HCT116 (cell line): ENCODE measurements at regions not wholly inside any gene's neighbourhood (a gene's known extent, or its start where the extent isn't known, plus 50 kb on each side); places are given as distances from the start of the nearest gene placed in this dataset.

Experiments used
- ATAC-seq: fragments of 200-7000 bp; cut with Tn5 transposase; 2 replicates; pipeline ENCODE4 v1.9.1; 2020; ENCODE audit warnings: mild to moderate bottlenecking, moderate library complexity
- BruUV-seq: library from RNA; stranded (reverse); fragments of 400-500 nt; replicated peaks from 2 replicates; lab custom pipeline; 2021; lab: Mats Ljungman, UMichigan
- CTCF ChIA-PET: fragments of 300-600 bp; sonication (Branson Sonifier 250); formaldehyde crosslinking; loops from one replicate; lab custom pipeline; 2021; ENCODE audit warnings: antibody characterized with exemption; lab: Charles Lee
- POLR2A ChIA-PET: fragments of 300-600, 350-600 bp; sonication (Branson Sonifier 250); formaldehyde crosslinking; loops from one replicate; lab custom pipeline; 2021; ENCODE audit warnings: antibody characterized with exemption; lab: Charles Lee
- RAD21 ChIA-PET, 2 experiments: fragments of 300-600 bp; sonication (Branson Sonifier 250); formaldehyde crosslinking; loops; one replicate each; lab custom pipeline; 2023; ENCODE audit warnings: low total read pairs in 2 of 2; ENCODE audit not compliant: uncharacterized antibody in 2 of 2, unreplicated experiment in 2 of 2, low non-redundant PET in 1 of 2; lab: Charles Lee
- DNase-seq: peaks from one replicate; pipeline ENCODE4 v3.0.0-alpha.2; 2010; ENCODE audit warnings: low read depth, low spot score
- H2AFZ ChIP-seq: fragments of 200-600 bp; shearing (Covaris generic), sonication (generic); 2 replicates; pipeline ENCODE4 v1.6.1; 2017; ENCODE audit warnings: low read depth, mixed run types, mixed read lengths, antibody characterized with exemption, low read length; ENCODE audit not compliant: poor library complexity, severe bottlenecking
- H3K27ac ChIP-seq: 2 replicates; pipeline ENCODE4 v1.5.1; 2012; ENCODE audit warnings: low read depth, low read length
- H3K27me3 ChIP-seq: fragments of 200-600 bp; sonication (generic); 2 replicates; pipeline ENCODE4 v1.6.1; 2016; ENCODE audit warnings: mixed run types, low read length, mixed read lengths; ENCODE audit not compliant: insufficient read depth
- H3K36me3 ChIP-seq, 2 experiments: fragments of 200-500 bp in 1 of 2; fragments of 200-600 bp in 1 of 2; sonication (Bioruptor generic) in 1 of 2; sonication (generic) in 1 of 2; 2 replicates each; pipeline versions ENCODE4 v1.5.1 to v1.6.1; 2014 to 2016; ENCODE audit warnings: low read length in 2 of 2, inconsistent platforms in 1 of 2, mixed read lengths in 1 of 2, mixed run types in 1 of 2; ENCODE audit not compliant: insufficient read depth in 2 of 2, control insufficient read depth in 1 of 2
- H3K4me1 ChIP-seq, 2 experiments: fragments of 200-600 bp in 1 of 2; sonication (generic) in 1 of 2; 2 replicates each; pipeline versions ENCODE4 v1.5.1 to v1.6.1; 2012 to 2017; ENCODE audit warnings: low read length in 2 of 2, inconsistent platforms in 1 of 2, mild to moderate bottlenecking in 1 of 2, mixed read lengths in 1 of 2, mixed run types in 1 of 2, moderate library complexity in 1 of 2; ENCODE audit not compliant: insufficient read depth in 2 of 2, control insufficient read depth in 1 of 2
- H3K4me2 ChIP-seq: fragments of 200-600 bp; sonication (generic); 2 replicates; pipeline ENCODE4 v1.6.1; 2017; ENCODE audit warnings: mixed run types, low read length, mixed read lengths
- H3K4me3 ChIP-seq, 2 experiments: fragments of 200-600 bp in 1 of 2; sonication (generic) in 1 of 2; replicated peaks in 1 of 2; 2 replicates each; pipeline ENCODE4 v1.5.1; 2011 to 2016; ENCODE audit warnings: low read length in 2 of 2, control low read depth in 1 of 2, low read depth in 1 of 2, mild to moderate bottlenecking in 1 of 2, mixed read lengths in 1 of 2, mixed run types in 1 of 2
- H3K79me2 ChIP-seq: fragments of 200-600 bp; sonication (generic); 2 replicates; pipeline ENCODE4 v1.6.1; 2017; ENCODE audit warnings: mild to moderate bottlenecking, mixed run types, low read length, moderate library complexity, mixed read lengths; ENCODE audit not compliant: insufficient read depth
- H3K9ac ChIP-seq: fragments of 200-600 bp; sonication (generic); 2 replicates; pipeline ENCODE4 v1.6.1; 2016; ENCODE audit warnings: low read length, mixed read lengths
- H3K9me2 ChIP-seq: fragments of 200-600 bp; sonication (generic), shearing (Covaris generic); 2 replicates; pipeline ENCODE4 v1.6.1; 2017; ENCODE audit warnings: mixed run types, mild to moderate bottlenecking, moderate library complexity; ENCODE audit not compliant: insufficient read depth
- H3K9me3 ChIP-seq, 2 experiments: fragments of 200-500 bp in 1 of 2; fragments of 200-600 bp in 1 of 2; sonication (Bioruptor generic) in 1 of 2; sonication (generic) in 1 of 2; 2 replicates each; pipeline ENCODE4 v1.6.1; 2014 to 2017; ENCODE audit warnings: low read length in 2 of 2, mixed read lengths in 2 of 2, inconsistent platforms in 1 of 2, low read depth in 1 of 2, mild to moderate bottlenecking in 1 of 2, mixed run types in 1 of 2, moderate library complexity in 1 of 2; ENCODE audit not compliant: control insufficient read depth in 1 of 2, insufficient read depth in 1 of 2
- H4K20me1 ChIP-seq: fragments of 200-600 bp; sonication (generic), shearing (Covaris generic); 2 replicates; pipeline ENCODE4 v1.6.1; 2017; ENCODE audit warnings: mixed run types, mild to moderate bottlenecking, moderate library complexity; ENCODE audit not compliant: insufficient read depth
- ATF3 ChIP-seq: IDR thresholded peaks from 2 replicates; pipeline ENCODE4 v1.6.1; 2012
- CBX3 ChIP-seq: IDR thresholded peaks from 2 replicates; pipeline ENCODE4 v1.6.1; 2012; ENCODE audit warnings: low read depth
- EGR1 ChIP-seq: IDR thresholded peaks from 2 replicates; pipeline ENCODE4 v1.6.1; 2012; ENCODE audit warnings: low read depth
- ELF1 ChIP-seq: IDR thresholded peaks from 2 replicates; pipeline ENCODE4 v1.6.1; 2012; ENCODE audit warnings: low read depth, borderline replicate concordance
- EZH2 ChIP-seq: fragments of 200-600 bp; sonication (generic); IDR thresholded peaks from 2 replicates; pipeline ENCODE4 v1.6.1; 2017; ENCODE audit warnings: antibody characterized with exemption, mixed run types
- EZH2phosphoT487 ChIP-seq: fragments of 200-600 bp; IDR thresholded peaks from 2 replicates; pipeline ENCODE4 v1.6.1; 2018; ENCODE audit warnings: antibody characterized with exemption, borderline replicate concordance
- SIN3A ChIP-seq: IDR thresholded peaks from 2 replicates; pipeline ENCODE4 v1.6.1; 2012; ENCODE audit warnings: low read depth
- SP1 ChIP-seq: IDR thresholded peaks from 2 replicates; pipeline ENCODE4 v1.6.1; 2012; ENCODE audit warnings: low read depth
- SRF ChIP-seq: IDR thresholded peaks from 2 replicates; pipeline ENCODE4 v1.6.1; 2012; ENCODE audit warnings: low read depth
- TCF7L2 ChIP-seq: IDR thresholded peaks from 2 replicates; pipeline ENCODE4 v1.7.0; 2011; ENCODE audit warnings: borderline replicate concordance, inconsistent platforms; ENCODE audit not compliant: insufficient read depth, insufficient read length; ENCODE audit errors: extremely low read depth
- ZNF274 ChIP-seq: fragments of 200-500 bp; sonication (Bioruptor generic); IDR thresholded peaks from 2 replicates; pipeline ENCODE4 v1.6.1; 2014; ENCODE audit warnings: mild to moderate bottlenecking, low read depth, low read length, inconsistent platforms
- intact Hi-C: fragments of 100-400 bp; cut with micrococcal nuclease; formaldehyde crosslinking; loops from 2 replicates; pipeline ENCODE4 v1.10.0; 2022

GRCh38 chr16:86990451-86990850 lies 326.7 kb downstream of the C16orf95 start (continued):
- TF ChIP-seq EZH2phosphoT487, result no peak
- no peak for TF ChIP-seq EZH2
- no peak for TF ChIP-seq ZNF274

GRCh38 chr16:86991679-86992078 lies 325.5 kb downstream of the C16orf95 start:
- Histone ChIP-seq H3K4me2 (no peak overlapping the region), H3K79me2 (no peaks in the 10 kb centered on the region), H3K27ac (no peak overlapping the region), H2AFZ (no peak overlapping the region), H3K9me3 (no peaks in the 10 kb centered on the region), H3K36me3 (no peaks in the 10 kb centered on the region), H3K4me1 (0 out of 4 replicates have a peak, but pooled peaks cover 0 to 3% of the 10 kb centered on the region in 2 experiments), H4K20me1 (no peaks in the 10 kb centered on the region), H3K27me3 (peaks cover 63% of the 10 kb centered on the region), H3K9ac (no peak overlapping the region), H3K4me3 (no peak overlapping the region), H3K9me2 (no peaks in the 10 kb centered on the region)
- RAD21 ChIA-PET, result no interaction called here
- POLR2A ChIA-PET, result no interaction called here
- CTCF ChIA-PET, result no interaction called here
- BruUV-seq, result no TSS peak
- TF ChIP-seq SRF (no peak), TCF7L2 (no peak), ZNF274 (no peak), EZH2 (no peak), EGR1 (no peak), ELF1 (no peak), CBX3 (no peak), SIN3A (no peak), ATF3 (no peak)
- ATAC-seq (no peak), DNase-seq (no peak)
- intact Hi-C loops, result no loop called here

GRCh38 chr16:86992587-86992986 lies 324.6 kb downstream of the C16orf95 start:
- intact Hi-C loops, result no loop called here
- H3K79me2 ChIP-seq, result no peaks in the 10 kb centered on the region
- no peak overlapping the region for H2AFZ ChIP-seq
- CTCF ChIA-PET, result no interaction called here
- BruUV-seq, result no TSS peak
- H3K27me3 ChIP-seq, result peaks cover 66% of the 10 kb centered on the region
- H3K9ac ChIP-seq, result no peak overlapping the region
- H3K27ac ChIP-seq, result no peak overlapping the region
- RAD21 ChIA-PET, result no interaction called here
- no peak overlapping the region for H3K4me3 ChIP-seq
- H3K4me1 ChIP-seq, result 0 out of 4 replicates have a peak, but pooled peaks cover 0 to 3% of the 10 kb centered on the region in 2 experiments
- POLR2A ChIA-PET, result interaction anchor here (0.6 kb wide), 1 partner anchor 939 kb away, joined by 3 read pairs; no protein-coding TSS in a partner anchor
- no peak for TF ChIP-seq SP1
- no peak overlapping the region for H3K4me2 ChIP-seq
- H4K20me1 ChIP-seq, result no peaks in the 10 kb centered on the region
- no peaks in the 10 kb centered on the region for H3K36me3 ChIP-seq
- no peaks in the 10 kb centered on the region for H3K9me3 ChIP-seq
- no peak for ATAC-seq
- no peaks in the 10 kb centered on the region for H3K9me2 ChIP-seq
- no peak for DNase-seq
